ENCODE measurements at regions not wholly inside any gene's neighbourhood (a gene's known extent, or its start where the extent isn't known, plus 50 kb on each side); places are given as distances from the start of the nearest gene placed in this dataset.

DNA sequence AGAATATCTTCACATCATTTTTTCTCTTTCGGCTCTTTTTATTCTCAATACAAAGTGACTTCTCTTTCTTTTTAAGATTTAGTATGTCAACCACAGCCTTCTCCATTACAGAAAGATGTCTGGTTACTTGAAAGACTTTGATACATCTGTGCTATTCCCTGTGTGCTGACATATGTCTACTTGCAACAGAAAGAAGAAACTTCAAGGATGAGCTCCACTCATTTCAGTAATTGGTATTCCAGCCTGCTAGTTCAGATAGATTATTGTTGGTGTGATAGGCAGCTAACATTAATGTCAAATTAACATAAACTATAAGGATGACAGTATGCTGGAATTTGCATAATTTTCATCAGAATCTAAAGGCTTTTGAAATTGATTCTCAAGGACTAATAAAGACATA lies 948.7 kb downstream of the PCDH18 start:
- ATAC-seq (ENCODE audit: low read depth): no peak

DNA sequence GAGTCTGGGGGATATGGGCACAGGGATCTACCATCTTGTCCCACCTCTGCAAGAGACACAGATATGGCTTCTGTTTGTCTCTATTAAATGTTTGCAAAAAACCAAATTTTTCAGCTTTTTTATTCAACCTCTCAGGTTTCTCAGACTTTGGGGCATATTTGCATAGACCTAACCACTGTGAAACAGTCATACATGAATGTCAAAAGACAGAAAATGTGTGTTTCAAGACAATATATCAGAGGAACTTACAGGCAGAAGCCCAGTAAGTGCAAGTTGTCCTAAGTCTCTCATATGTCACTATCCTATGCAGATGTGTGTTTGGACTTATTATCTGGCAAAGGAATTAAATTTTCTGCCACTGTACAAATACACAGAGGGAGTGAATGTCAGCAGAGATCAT lies 951.2 kb downstream of the PCDH18 start:
- Histone ChIP-seq H4K20me1 (ENCODE audit: control insufficient read depth, insufficient read depth, low read length, poor library complexity, severe bottlenecking) (no peaks in the 10 kb centered on the region), H3K27ac (ENCODE audit: low read length in 2 of 2) (no peak overlapping the region), H3K27me3 (replicated peaks in 1 of 4; ENCODE audit: control extremely low read depth in 1 of 4, control insufficient read depth in 3 of 4, insufficient read depth in 4 of 4, low read length in 3 of 4) (no peaks in the 10 kb centered on the region), H3K9me3 (ENCODE audit: control extremely low read depth in 1 of 3, control insufficient read depth in 2 of 3, insufficient read depth in 1 of 3, low read length in 2 of 3) (no peaks in the 10 kb centered on the region), H3K79me2 (ENCODE audit: control insufficient read depth, insufficient read depth, low read length) (no peaks in the 10 kb centered on the region), H3K4me1 (ENCODE audit: control insufficient read depth in 2 of 2, insufficient read depth in 2 of 2, low read length in 2 of 2) (no peaks in the 10 kb centered on the region), H3K9ac (ENCODE audit: low read length) (no peak overlapping the region), H3K36me3 (replicated peaks in 1 of 2; ENCODE audit: control extremely low read depth in 1 of 2, control insufficient read depth in 1 of 2, extremely low read depth in 1 of 2, insufficient read depth in 2 of 2, low read length in 1 of 2) (no peaks in the 10 kb centered on the region), H3K4me2 (replicated peaks; ENCODE audit: low read depth, low read length, poor library complexity, severe bottlenecking) (no peak overlapping the region), H3K4me3 (ENCODE audit: control extremely low read depth in 1 of 5, extremely low read depth in 1 of 5, insufficient read depth in 1 of 5, low read depth in 2 of 5, low read length in 4 of 5) (no peak overlapping the region), H2AFZ (ENCODE audit: insufficient read depth, low read depth, low read length, poor library complexity, severe bottlenecking) (no peak overlapping the region)
- CTCF ChIA-PET: no interaction called here
- Mint-ChIP-seq H3K27me3 (no peaks in the 10 kb centered on the region), H3K4me1 (no peaks in the 10 kb centered on the region), H3K9me3 (ENCODE audit: insufficient read depth) (no peaks in the 10 kb centered on the region), H3K27ac (no peak overlapping the region), H3K4me3 (no peak overlapping the region)
- TF ChIP-seq, protein P1, sequence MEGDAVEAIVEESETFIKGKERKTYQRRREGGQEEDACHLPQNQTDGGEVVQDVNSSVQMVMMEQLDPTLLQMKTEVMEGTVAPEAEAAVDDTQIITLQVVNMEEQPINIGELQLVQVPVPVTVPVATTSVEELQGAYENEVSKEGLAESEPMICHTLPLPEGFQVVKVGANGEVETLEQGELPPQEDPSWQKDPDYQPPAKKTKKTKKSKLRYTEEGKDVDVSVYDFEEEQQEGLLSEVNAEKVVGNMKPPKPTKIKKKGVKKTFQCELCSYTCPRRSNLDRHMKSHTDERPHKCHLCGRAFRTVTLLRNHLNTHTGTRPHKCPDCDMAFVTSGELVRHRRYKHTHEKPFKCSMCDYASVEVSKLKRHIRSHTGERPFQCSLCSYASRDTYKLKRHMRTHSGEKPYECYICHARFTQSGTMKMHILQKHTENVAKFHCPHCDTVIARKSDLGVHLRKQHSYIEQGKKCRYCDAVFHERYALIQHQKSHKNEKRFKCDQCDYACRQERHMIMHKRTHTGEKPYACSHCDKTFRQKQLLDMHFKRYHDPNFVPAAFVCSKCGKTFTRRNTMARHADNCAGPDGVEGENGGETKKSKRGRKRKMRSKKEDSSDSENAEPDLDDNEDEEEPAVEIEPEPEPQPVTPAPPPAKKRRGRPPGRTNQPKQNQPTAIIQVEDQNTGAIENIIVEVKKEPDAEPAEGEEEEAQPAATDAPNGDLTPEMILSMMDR (IDR thresholded peaks at IDR 0.05): no peak
- TF ChIP-seq EZH2 (IDR thresholded peaks at IDR 0.05; ENCODE audit: borderline replicate concordance, insufficient read depth, low read depth, low read length, poor library complexity, severe bottlenecking): no peak
- no peak for DNase-seq
- POLR2A ChIA-PET: no interaction called here
- no peak for ATAC-seq (ENCODE audit: low read depth)
- intact Hi-C loops (cut with micrococcal nuclease): no loop called here

More for the DNA sequence above, 948.7 kb downstream of the PCDH18 start:
- no peak overlapping the region for H3K4me3 ChIP-seq (ENCODE audit: control extremely low read depth in 1 of 5, extremely low read depth in 1 of 5, insufficient read depth in 1 of 5, low read depth in 2 of 5, low read length in 4 of 5)
- no peaks in the 10 kb centered on the region for H3K27me3 ChIP-seq (replicated peaks in 1 of 4; ENCODE audit: control extremely low read depth in 1 of 4, control insufficient read depth in 3 of 4, insufficient read depth in 4 of 4, low read length in 3 of 4)
- H2AFZ ChIP-seq (ENCODE audit: insufficient read depth, low read depth, low read length, poor library complexity, severe bottlenecking): no peak overlapping the region
- Mint-ChIP-seq H3K27me3 (no peaks in the 10 kb centered on the region), H3K4me1 (no peaks in the 10 kb centered on the region), H3K4me3 (no peak overlapping the region), H3K9me3 (ENCODE audit: insufficient read depth) (no peaks in the 10 kb centered on the region), H3K27ac (no peak overlapping the region)
- no peak overlapping the region for H3K27ac ChIP-seq (ENCODE audit: low read length in 2 of 2)
- no peaks in the 10 kb centered on the region for H3K79me2 ChIP-seq (ENCODE audit: control insufficient read depth, insufficient read depth, low read length)
- no peak overlapping the region for H3K9ac ChIP-seq (ENCODE audit: low read length)
- no peaks in the 10 kb centered on the region for H4K20me1 ChIP-seq (ENCODE audit: control insufficient read depth, insufficient read depth, low read length, poor library complexity, severe bottlenecking)
- no peak for DNase-seq
- H3K9me3 ChIP-seq (ENCODE audit: control extremely low read depth in 1 of 3, control insufficient read depth in 2 of 3, insufficient read depth in 1 of 3, low read length in 2 of 3): no peaks in the 10 kb centered on the region
- CTCF ChIA-PET: no interaction called here
- H3K36me3 ChIP-seq (replicated peaks in 1 of 2; ENCODE audit: control extremely low read depth in 1 of 2, control insufficient read depth in 1 of 2, extremely low read depth in 1 of 2, insufficient read depth in 2 of 2, low read length in 1 of 2): no peaks in the 10 kb centered on the region
- H3K4me1 ChIP-seq (ENCODE audit: control insufficient read depth in 2 of 2, insufficient read depth in 2 of 2, low read length in 2 of 2): no peaks in the 10 kb centered on the region
- intact Hi-C loops (cut with micrococcal nuclease): no loop called here
- WGBS (ENCODE audit: insufficient coverage): no CpG with 5 or more reads among the region's 1 CpG
- TF ChIP-seq EZH2 (IDR thresholded peaks at IDR 0.05; ENCODE audit: borderline replicate concordance, insufficient read depth, low read depth, low read length, poor library complexity, severe bottlenecking): no peak
- TF ChIP-seq, protein P1 (IDR thresholded peaks at IDR 0.05): no peak
- no peak overlapping the region for H3K4me2 ChIP-seq (replicated peaks; ENCODE audit: low read depth, low read length, poor library complexity, severe bottlenecking)
- POLR2A ChIA-PET: no interaction called here
